H1 (cell line): ENCODE measurements at regions not wholly inside any gene's neighbourhood (a gene's known extent, or its start where the extent isn't known, plus 50 kb on each side); places are given as distances from the start of the nearest gene placed in this dataset.

ENCODE experiments used
- CTCF ChIA-PET: fragments of 300-600 bp; sonication (Branson Sonifier 250); formaldehyde crosslinking; loops from one replicate; lab custom pipeline; 2021; ENCODE audit not compliant: partially characterized antibody; lab: Charles Lee
- POLR2A ChIA-PET: fragments of 300-600 bp; sonication (Branson Sonifier 250); formaldehyde crosslinking; loops from one replicate; lab custom pipeline; 2021; ENCODE audit warnings: inconsistent platforms; ENCODE audit not compliant: partially characterized antibody; lab: Charles Lee
- DNase-seq, 2 experiments: peaks; one replicate each; pipeline versions ENCODE4 v3.0.0 to v3.0.0-alpha.2; 2010 to 2022; ENCODE audit warnings: low spot score in 2 of 2, low read depth in 1 of 2, mixed read lengths in 1 of 2
- FAIRE-seq: peaks from 2 replicates; lab custom pipeline; 2011; peaks lifted over from hg19 to GRCh38; lab: Jason Lieb, UNC
- H2AFZ ChIP-seq: 2 replicates; pipeline ENCODE4 v1.8.1; 2012; ENCODE audit warnings: low read length, inconsistent platforms
- H2AK5ac ChIP-seq: 2 replicates; pipeline ENCODE4 v1.6.1; 2013; ENCODE audit warnings: low read depth, low read length
- H2BK120ac ChIP-seq: replicated peaks from 2 replicates; pipeline ENCODE3; 2013; ENCODE audit warnings: low read depth, low read length, inconsistent platforms
- H2BK12ac ChIP-seq: 2 replicates; pipeline ENCODE4 v1.6.1; 2013; ENCODE audit warnings: low read depth, low read length
- H2BK15ac ChIP-seq: 2 replicates; pipeline ENCODE4 v1.6.1; 2013; ENCODE audit warnings: low read length
- H2BK20ac ChIP-seq: 2 replicates; pipeline ENCODE4 v1.6.1; 2013; ENCODE audit warnings: low read length
- H2BK5ac ChIP-seq: 2 replicates; pipeline ENCODE4 v1.6.1; 2013; ENCODE audit warnings: low read depth, low read length
- H3K14ac ChIP-seq: 2 replicates; pipeline ENCODE4 v1.6.1; 2013; ENCODE audit warnings: inconsistent platforms; ENCODE audit not compliant: insufficient read length
- H3K18ac ChIP-seq: 2 replicates; pipeline ENCODE4 v1.6.1; 2013; ENCODE audit warnings: low read length; ENCODE audit errors: extremely low read depth
- H3K23ac ChIP-seq: 2 replicates; pipeline ENCODE4 v1.6.1; 2013; ENCODE audit warnings: inconsistent platforms; ENCODE audit not compliant: insufficient read length
- H3K23me2 ChIP-seq: 2 replicates; pipeline ENCODE4 v1.6.1; 2013; ENCODE audit warnings: low read depth, low read length
- H3K27ac ChIP-seq: 2 replicates; pipeline ENCODE4 v1.6.1; 2011; ENCODE audit warnings: low read depth, low read length, inconsistent platforms
- H3K27me3 ChIP-seq, 4 experiments: replicated peaks in 1 of 4; 1 replicate in 1 of 4; 2 replicates in 3 of 4; pipeline versions ENCODE4 v1.6.1 to v1.8.1; 2011 to 2013; ENCODE audit warnings: low read length in 3 of 4, mild to moderate bottlenecking in 3 of 4, inconsistent platforms in 2 of 4, mixed read lengths in 2 of 4, moderate library complexity in 1 of 4; ENCODE audit not compliant: control insufficient read depth in 3 of 4, insufficient read depth in 3 of 4; ENCODE audit errors: extremely low read depth in 1 of 4
- H3K36me3 ChIP-seq, 4 experiments: 2 replicates each; pipeline versions ENCODE4 v1.6.1 to v1.8.1; 2011 to 2013; ENCODE audit warnings: mild to moderate bottlenecking in 4 of 4, low read length in 3 of 4, moderate library complexity in 2 of 4, control low read depth in 1 of 4, inconsistent platforms in 1 of 4; ENCODE audit not compliant: insufficient read depth in 4 of 4, control insufficient read depth in 2 of 4
- H3K4ac ChIP-seq: replicated peaks from 2 replicates; pipeline ENCODE3; 2013; ENCODE audit warnings: low read length, low read depth, mixed read lengths, inconsistent platforms; ENCODE audit not compliant: insufficient read length
- H3K4me1 ChIP-seq, 4 experiments: replicated peaks in 1 of 4; 1 replicate in 1 of 4; 2 replicates in 3 of 4; pipeline versions ENCODE4 v1.6.1 to v1.8.1; 2011 to 2013; ENCODE audit warnings: low read length in 3 of 4, inconsistent platforms in 2 of 4, mixed read lengths in 1 of 4; ENCODE audit not compliant: insufficient read depth in 4 of 4, control insufficient read depth in 3 of 4
- H3K4me2 ChIP-seq, 2 experiments: 2 replicates each; pipeline versions ENCODE4 v1.6.1 to v1.8.1; 2011 to 2013; ENCODE audit warnings: low read depth in 2 of 2, low read length in 2 of 2, control low read depth in 1 of 2, inconsistent platforms in 1 of 2, mild to moderate bottlenecking in 1 of 2; ENCODE audit not compliant: insufficient read depth in 1 of 2
- H3K4me3 ChIP-seq, 4 experiments: fragments of 200-600, 300-600 bp in 1 of 4; sonication (generic), shearing (Covaris generic), sonication (Bioruptor Twin) in 1 of 4; 2 replicates each; pipeline versions ENCODE4 v1.5.1 to v1.8.1; 2011 to 2016; ENCODE audit warnings: low read length in 4 of 4, low read depth in 3 of 4, control low read depth in 2 of 4, inconsistent platforms in 2 of 4, mild to moderate bottlenecking in 2 of 4, mixed read lengths in 1 of 4, moderate library complexity in 1 of 4; ENCODE audit not compliant: insufficient read depth in 2 of 4; ENCODE audit errors: extremely low read depth in 1 of 4
- H3K56ac ChIP-seq: replicated peaks from 2 replicates; pipeline ENCODE3; 2013; ENCODE audit warnings: low read depth, mild to moderate bottlenecking, mixed read lengths, low read length, inconsistent platforms; ENCODE audit not compliant: insufficient read length
- H3K79me1 ChIP-seq: 2 replicates; pipeline ENCODE4 v1.6.1; 2013; ENCODE audit warnings: low read depth, low read length, control low read depth
- H3K79me2 ChIP-seq, 2 experiments: 2 replicates each; pipeline versions ENCODE4 v1.6.1 to v1.8.1; 2012 to 2013; ENCODE audit warnings: low read length in 2 of 2, mild to moderate bottlenecking in 2 of 2, inconsistent platforms in 1 of 2; ENCODE audit not compliant: insufficient read depth in 2 of 2, control insufficient read depth in 1 of 2
- H3K9ac ChIP-seq, 4 experiments: replicated peaks in 1 of 4; 1 replicate in 1 of 4; 2 replicates in 3 of 4; pipeline versions ENCODE4 v1.6.1 to v1.8.1; 2011 to 2013; ENCODE audit warnings: low read depth in 3 of 4, low read length in 3 of 4, control low read depth in 2 of 4, mild to moderate bottlenecking in 2 of 4, moderate library complexity in 2 of 4, inconsistent platforms in 1 of 4; ENCODE audit errors: extremely low read depth in 1 of 4
- H3K9me3 ChIP-seq, 2 experiments: 2 replicates each; pipeline versions ENCODE4 v1.6.1 to v1.8.1; 2012 to 2013; ENCODE audit warnings: mild to moderate bottlenecking in 2 of 2, moderate library complexity in 2 of 2, control low read depth in 1 of 2, inconsistent platforms in 1 of 2, low read depth in 1 of 2, low read length in 1 of 2, mixed read lengths in 1 of 2; ENCODE audit not compliant: insufficient read depth in 2 of 2
- H4K20me1 ChIP-seq, 2 experiments: replicated peaks in 1 of 2; 2 replicates each; pipeline versions ENCODE3 to v1.8.1; 2011 to 2013; ENCODE audit warnings: inconsistent platforms in 2 of 2, low read length in 2 of 2, mild to moderate bottlenecking in 1 of 2; ENCODE audit not compliant: insufficient read depth in 2 of 2, control insufficient read depth in 1 of 2
- H4K5ac ChIP-seq: 2 replicates; pipeline ENCODE4 v1.6.1; 2013; ENCODE audit warnings: low read length, low read depth, mixed read lengths, inconsistent platforms; ENCODE audit not compliant: insufficient read length
- H4K8ac ChIP-seq: 2 replicates; pipeline ENCODE4 v1.8.0; 2013; ENCODE audit warnings: mild to moderate bottlenecking, moderate library complexity, low read length, inconsistent platforms; ENCODE audit not compliant: insufficient read depth; ENCODE audit errors: extremely low read depth
- H4K91ac ChIP-seq: replicated peaks from 2 replicates; pipeline ENCODE3; 2013; ENCODE audit warnings: low read length, mixed read lengths, inconsistent platforms; ENCODE audit not compliant: insufficient read length
- BCL11A ChIP-seq, 2 experiments: IDR thresholded peaks; one replicate each; pipeline ENCODE4 v1.6.1; 2011; ENCODE audit warnings: low read depth in 2 of 2, low read length in 2 of 2, mild to moderate bottlenecking in 2 of 2
- CBX8 ChIP-seq: fragments of 300-800, 300-1000 bp; sonication (generic); IDR thresholded peaks from 2 replicates; pipeline ENCODE4 v1.7.1; 2016; ENCODE audit warnings: low read depth, low read length, borderline replicate concordance
- HDAC6 ChIP-seq: IDR thresholded peaks from one replicate; pipeline ENCODE4 v1.7.1; 2012; ENCODE audit warnings: low read depth, mild to moderate bottlenecking, inconsistent platforms, low read length, moderate library complexity
- KDM4A ChIP-seq: IDR thresholded peaks from one replicate; pipeline ENCODE4 v1.7.1; 2012; ENCODE audit warnings: low read depth, mild to moderate bottlenecking, moderate library complexity, low read length, inconsistent platforms; ENCODE audit not compliant: severe bottlenecking
- KDM5A ChIP-seq: fragments of 200-600 bp; IDR thresholded peaks from 2 replicates; pipeline ENCODE4 v1.7.1; 2012; ENCODE audit warnings: mild to moderate bottlenecking, low read length, inconsistent platforms, mixed read lengths
- POLR2A ChIP-seq, 2 experiments: IDR thresholded peaks; 1 replicate in 1 of 2; 2 replicates in 1 of 2; pipeline ENCODE4 v1.6.1; 2011; ENCODE audit warnings: low read depth in 2 of 2, low read length in 2 of 2, mild to moderate bottlenecking in 2 of 2; ENCODE audit errors: control extremely low read depth in 1 of 2
- RAD21 ChIP-seq, 2 experiments: IDR thresholded peaks in 1 of 2; conservative IDR thresholded peaks in 1 of 2; 2 replicates each; pipeline ENCODE4 v1.6.1; 2011; ENCODE audit warnings: low read depth in 2 of 2, low read length in 2 of 2, improper control_type of control experiment in 1 of 2, inconsistent platforms in 1 of 2, mild to moderate bottlenecking in 1 of 2, moderate library complexity in 1 of 2
- RFX5 ChIP-seq: IDR thresholded peaks from 2 replicates; pipeline ENCODE4 v1.6.1; 2011; ENCODE audit warnings: low read depth, low read length, improper control_type of control experiment, borderline replicate concordance
- TCF12 ChIP-seq: IDR thresholded peaks from 2 replicates; pipeline ENCODE4 v1.6.1; 2011; ENCODE audit warnings: low read depth, mild to moderate bottlenecking, low read length
- WGBS, 2 experiments: shearing (Covaris generic) in 1 of 2; methylation state at CpG; one replicate each; pipeline versions ENCODE4 v1.1.6 to v1.1.7; 2013 to 2015; ENCODE audit warnings: low lambda C conversion rate in 2 of 2, mixed read lengths in 2 of 2, inconsistent platforms in 1 of 2, low coverage in 1 of 2, missing lambda C conversion rate in 1 of 2; ENCODE audit not compliant: insufficient replicate concordance in 2 of 2, insufficient coverage in 1 of 2, insufficient read length in 1 of 2; ENCODE audit errors: extremely low coverage in 1 of 2, missing lambda C conversion rate in 1 of 2; 5-methylcytosine and 5-hydroxymethylcytosine counted together
- TF ChIP-seq, protein P1 (sequence below): IDR thresholded peaks from 2 replicates; pipeline ENCODE4 v1.6.1; 2011; ENCODE audit warnings: low read length, improper control_type of control experiment
- TF ChIP-seq, protein P2 (sequence below), 3 experiments: IDR thresholded peaks; 1 replicate in 2 of 3; 2 replicates in 1 of 3; pipeline versions ENCODE4 v1.5.1 to v1.6.1; 2011; ENCODE audit warnings: low read length in 3 of 3, mild to moderate bottlenecking in 3 of 3, inconsistent platforms in 2 of 3, low read depth in 1 of 3, moderate library complexity in 1 of 3; ENCODE audit not compliant: insufficient read depth in 1 of 3; ENCODE audit errors: control extremely low read depth in 1 of 3

DNA sequence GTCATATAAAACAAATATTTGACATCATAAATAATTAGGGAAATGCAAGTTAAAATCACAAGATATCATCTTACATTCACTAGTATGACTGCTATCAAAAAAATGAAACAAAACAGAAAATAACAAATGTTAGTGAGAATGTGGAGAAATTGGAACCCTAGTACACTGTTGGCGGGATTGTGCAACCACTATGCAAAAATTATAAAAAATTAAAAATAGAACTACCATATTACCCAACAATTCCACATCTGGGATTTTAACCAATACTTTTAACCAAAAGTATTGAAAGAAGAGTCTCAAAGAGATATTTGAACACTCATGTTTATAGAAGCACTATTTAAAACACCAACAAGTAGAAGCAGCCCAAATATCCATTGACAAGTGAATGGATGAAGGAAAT, 797.2 kb upstream of the ADAMTS5 start:
- FAIRE-seq (no peak), DNase-seq (no peak)
- Histone ChIP-seq H3K4me1 (peaks cover 0 to 4% (median 0%) of the 10 kb centered on the region in 4 experiments; a peak in 1 of 7 replicates), H2BK12ac (no peak overlapping the region), H2AFZ (no peak overlapping the region), H3K4ac (no peak overlapping the region), H2BK20ac (no peak overlapping the region), H3K9me3 (peaks cover 0 to 6% of the 10 kb centered on the region in 2 experiments; a peak in 2 of 4 replicates), H3K27ac (no peak overlapping the region), H2BK120ac (no peak overlapping the region), H3K79me1 (no peaks in the 10 kb centered on the region), H4K8ac (no peak overlapping the region), H3K23ac (no peak overlapping the region), H3K4me2 (no peak overlapping the region), H3K27me3 (no peaks in the 10 kb centered on the region), H4K20me1 (no peaks in the 10 kb centered on the region), H4K5ac (no peak overlapping the region), H2BK15ac (no peak overlapping the region), H2BK5ac (no peak overlapping the region), H3K4me3 (no peak overlapping the region), H3K9ac (no peak overlapping the region), H3K23me2 (no peaks in the 10 kb centered on the region), H4K91ac (no peak overlapping the region), H2AK5ac (no peak overlapping the region), H3K36me3 (no peaks in the 10 kb centered on the region), H3K79me2 (no peaks in the 10 kb centered on the region), H3K14ac (no peak overlapping the region), H3K56ac (no peak overlapping the region), H3K18ac (no peak overlapping the region)
- POLR2A ChIA-PET, result no interaction called here
- CTCF ChIA-PET, result no interaction called here
- WGBS, 2 experiments, result 95% methylated on average over 1 of the region's 1 CpG; no CpG with 5 or more reads in 1 of the 2 experiments
- no peak for TF ChIP-seq HDAC6
- no peak for TF ChIP-seq CBX8
- no peak for TF ChIP-seq POLR2A (IDR thresholded peaks at IDR 0.05; ENCODE audit: control extremely low read depth in 1 of 2, low read depth in 2 of 2, low read length in 2 of 2)
- TF ChIP-seq, protein P1, sequence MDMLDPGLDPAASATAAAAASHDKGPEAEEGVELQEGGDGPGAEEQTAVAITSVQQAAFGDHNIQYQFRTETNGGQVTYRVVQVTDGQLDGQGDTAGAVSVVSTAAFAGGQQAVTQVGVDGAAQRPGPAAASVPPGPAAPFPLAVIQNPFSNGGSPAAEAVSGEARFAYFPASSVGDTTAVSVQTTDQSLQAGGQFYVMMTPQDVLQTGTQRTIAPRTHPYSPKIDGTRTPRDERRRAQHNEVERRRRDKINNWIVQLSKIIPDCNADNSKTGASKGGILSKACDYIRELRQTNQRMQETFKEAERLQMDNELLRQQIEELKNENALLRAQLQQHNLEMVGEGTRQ, result no peak
- TF ChIP-seq, protein P2, sequence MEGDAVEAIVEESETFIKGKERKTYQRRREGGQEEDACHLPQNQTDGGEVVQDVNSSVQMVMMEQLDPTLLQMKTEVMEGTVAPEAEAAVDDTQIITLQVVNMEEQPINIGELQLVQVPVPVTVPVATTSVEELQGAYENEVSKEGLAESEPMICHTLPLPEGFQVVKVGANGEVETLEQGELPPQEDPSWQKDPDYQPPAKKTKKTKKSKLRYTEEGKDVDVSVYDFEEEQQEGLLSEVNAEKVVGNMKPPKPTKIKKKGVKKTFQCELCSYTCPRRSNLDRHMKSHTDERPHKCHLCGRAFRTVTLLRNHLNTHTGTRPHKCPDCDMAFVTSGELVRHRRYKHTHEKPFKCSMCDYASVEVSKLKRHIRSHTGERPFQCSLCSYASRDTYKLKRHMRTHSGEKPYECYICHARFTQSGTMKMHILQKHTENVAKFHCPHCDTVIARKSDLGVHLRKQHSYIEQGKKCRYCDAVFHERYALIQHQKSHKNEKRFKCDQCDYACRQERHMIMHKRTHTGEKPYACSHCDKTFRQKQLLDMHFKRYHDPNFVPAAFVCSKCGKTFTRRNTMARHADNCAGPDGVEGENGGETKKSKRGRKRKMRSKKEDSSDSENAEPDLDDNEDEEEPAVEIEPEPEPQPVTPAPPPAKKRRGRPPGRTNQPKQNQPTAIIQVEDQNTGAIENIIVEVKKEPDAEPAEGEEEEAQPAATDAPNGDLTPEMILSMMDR (IDR thresholded peaks at IDR 0.05; ENCODE audit: control extremely low read depth in 1 of 3, insufficient read depth in 1 of 3, low read depth in 1 of 3, low read length in 3 of 3), result no peak
- no peak for TF ChIP-seq BCL11A (IDR thresholded peaks at IDR 0.05; ENCODE audit: low read depth in 2 of 2, low read length in 2 of 2)
- TF ChIP-seq RAD21 (IDR thresholded peaks at IDR 0.05 in 1 of 2, conservative IDR thresholded peaks at IDR 0.05 in 1 of 2; ENCODE audit: low read depth in 2 of 2, low read length in 2 of 2), result no peak
- TF ChIP-seq KDM5A, result no peak
- TF ChIP-seq TCF12, result no peak
- no peak for TF ChIP-seq RFX5
- TF ChIP-seq KDM4A, result no peak
